ENCODE measurements at regions not wholly inside any gene's neighbourhood (a gene's known extent, or its start where the extent isn't known, plus 50 kb on each side); places are given as distances from the start of the nearest gene placed in this dataset.
"Not testable (repeated sequence)": the region's sequence is repeated elsewhere in the genome, so short reads cannot be mapped to it uniquely, and the experiment has no call there.

- Histone ChIP-seq H3K27ac (replicated peaks in 1 of 4) (no peak overlapping the region), H3K9me3 (no peaks in the 10 kb centered on the region), H3K36me3 (no peaks in the 10 kb centered on the region), H3K27me3 (no peaks in the 10 kb centered on the region), H3K4me1 (no peaks in the 10 kb centered on the region), H3K4me3 (no peak overlapping the region)
- TF ChIP-seq CTCF (IDR thresholded peaks at IDR 0.05) (no peak), POLR2AphosphoS5 (IDR thresholded peaks at IDR 0.05) (no peak), POLR2A (IDR thresholded peaks at IDR 0.05; ENCODE audit: low read depth) (no peak)
- WGBS: 78% methylated on average over 8 of the region's 8 CpGs
- intact Hi-C loops (cut with DNase I): no loop called here
- DNase-seq (ENCODE audit: extremely low spot score): no peak
These were observed 300.1 kb upstream of the NPSR1 start for GRCh38 chr7:34357946-34358345.

- H3K27ac ChIP-seq (replicated peaks in 1 of 4); intact Hi-C loops (cut with DNase I): not testable (repeated sequence)
- WGBS: 82% methylated on average over 1 of the region's 1 CpG
These were observed 299.4 kb upstream of the NPSR1 start for GRCh38 chr7:34358578-34358977.

GRCh38 chr7:34361663-34362250 is 296.3 kb upstream of the NPSR1 start:
- no peaks in the 10 kb centered on the region for H3K27me3 ChIP-seq
- no peak for DNase-seq (ENCODE audit: extremely low spot score)
- no peaks in the 10 kb centered on the region for H3K4me1 ChIP-seq
- no peaks in the 10 kb centered on the region for H3K9me3 ChIP-seq
- H3K4me3 ChIP-seq: no peak overlapping the region
- no peaks in the 10 kb centered on the region for H3K36me3 ChIP-seq
- no peak overlapping the region for H3K27ac ChIP-seq (replicated peaks in 1 of 4)
- intact Hi-C loops (cut with DNase I): no loop called here
- TF ChIP-seq CTCF (IDR thresholded peaks at IDR 0.05) (no peak), POLR2A (IDR thresholded peaks at IDR 0.05; ENCODE audit: low read depth) (no peak), EP300 (IDR thresholded peaks at IDR 0.05) (no peak), POLR2AphosphoS5 (IDR thresholded peaks at IDR 0.05) (no peak)
- WGBS: 66% methylated on average over 3 of the region's 3 CpGs

More at GRCh38 chr7:34358578-34358977, 299.4 kb upstream of the NPSR1 start:
- not testable (repeated sequence) for H3K9me3 ChIP-seq; H3K4me1 ChIP-seq; DNase-seq (ENCODE audit: extremely low spot score); H3K27me3 ChIP-seq; H3K4me3 ChIP-seq; H3K36me3 ChIP-seq

- no peak overlapping the region for H3K27ac ChIP-seq (replicated peaks in 1 of 4)
- no peaks in the 10 kb centered on the region for H3K36me3 ChIP-seq
- no peak overlapping the region for H3K4me3 ChIP-seq
- no peaks in the 10 kb centered on the region for H3K9me3 ChIP-seq
- TF ChIP-seq EP300 (IDR thresholded peaks at IDR 0.05): no peak
- no peak for TF ChIP-seq POLR2AphosphoS5 (IDR thresholded peaks at IDR 0.05)
- no peak for TF ChIP-seq CTCF (IDR thresholded peaks at IDR 0.05)
- no peak for TF ChIP-seq POLR2A (IDR thresholded peaks at IDR 0.05; ENCODE audit: low read depth)
- intact Hi-C loops (cut with DNase I): no loop called here
- WGBS: 75% methylated on average over 2 of the region's 2 CpGs
- H3K4me1 ChIP-seq: no peaks in the 10 kb centered on the region
- no peak for DNase-seq (ENCODE audit: extremely low spot score)
- no peaks in the 10 kb centered on the region for H3K27me3 ChIP-seq
These were observed 295.4 kb upstream of the NPSR1 start for GRCh38 chr7:34362621-34363020.

- 77% methylated on average over 2 of the region's 2 CpGs for WGBS
- DNase-seq (ENCODE audit: extremely low spot score): no peak
- no peaks in the 10 kb centered on the region for H3K27me3 ChIP-seq
- H3K4me1 ChIP-seq: no peaks in the 10 kb centered on the region
- H3K9me3 ChIP-seq: no peaks in the 10 kb centered on the region
- intact Hi-C loops (cut with DNase I): no loop called here
- no peak overlapping the region for H3K27ac ChIP-seq (replicated peaks in 1 of 4)
- TF ChIP-seq POLR2AphosphoS5 (IDR thresholded peaks at IDR 0.05) (no peak), CTCF (IDR thresholded peaks at IDR 0.05) (no peak), POLR2A (IDR thresholded peaks at IDR 0.05; ENCODE audit: low read depth) (no peak), EP300 (IDR thresholded peaks at IDR 0.05) (no peak)
- no peak overlapping the region for H3K4me3 ChIP-seq
- H3K36me3 ChIP-seq: no peaks in the 10 kb centered on the region
These were observed 293.9 kb upstream of the NPSR1 start for GRCh38 chr7:34364130-34364529.

Data from esophagus muscularis mucosa (tissue), 4 donors.